Fibroblast of lung (primary cell): ENCODE measurements at regions not wholly inside any gene's neighbourhood (a gene's known extent, or its start where the extent isn't known, plus 50 kb on each side); places are given as distances from the start of the nearest gene placed in this dataset.

Experiments used
- DNase-seq, 2 donors: peaks; one replicate each; pipeline versions ENCODE4 v3.0.0 to v3.0.0-alpha.2; 2010; ENCODE audit warnings: low read depth in 2 of 2
- H2AFZ ChIP-seq: 2 replicates; pipeline ENCODE4 v1.5.1; 2012; ENCODE audit warnings: low read length, control low read depth, inconsistent platforms
- H3K27ac ChIP-seq: 2 replicates; pipeline ENCODE4 v1.5.1; 2011; ENCODE audit warnings: low read length, control low read depth; ENCODE audit not compliant: insufficient read depth
- H3K27me3 ChIP-seq: 2 replicates; pipeline ENCODE4 v1.5.1; 2011; ENCODE audit warnings: mild to moderate bottlenecking, low read length; ENCODE audit not compliant: control insufficient read depth, insufficient read depth
- H3K36me3 ChIP-seq: 2 replicates; pipeline ENCODE4 v1.5.1; 2011; ENCODE audit warnings: low read length; ENCODE audit not compliant: control insufficient read depth, insufficient read depth
- H3K4me1 ChIP-seq: 2 replicates; pipeline ENCODE4 v1.5.1; 2011; ENCODE audit warnings: low read length; ENCODE audit not compliant: control insufficient read depth, insufficient read depth; ENCODE audit errors: extremely low read depth
- H3K4me2 ChIP-seq: 2 replicates; pipeline ENCODE4 v1.5.1; 2011; ENCODE audit warnings: low read length, control low read depth; ENCODE audit not compliant: insufficient read depth; ENCODE audit errors: extremely low read depth
- H3K4me3 ChIP-seq, 4 experiments: fragments of 200-600 bp in 1 of 4; sonication (generic) in 1 of 4; replicated peaks in 1 of 4; 2 replicates each; pipeline ENCODE4 v1.5.1; 2011 to 2016; ENCODE audit warnings: low read length in 4 of 4, low read depth in 3 of 4, mild to moderate bottlenecking in 3 of 4, control low read depth in 2 of 4, inconsistent platforms in 1 of 4, mixed read lengths in 1 of 4; ENCODE audit not compliant: insufficient read depth in 1 of 4; ENCODE audit errors: control extremely low read depth in 1 of 4
- H3K79me2 ChIP-seq: 2 replicates; pipeline ENCODE4 v1.5.1; 2012; ENCODE audit warnings: mild to moderate bottlenecking, low read length, inconsistent platforms; ENCODE audit not compliant: control insufficient read depth, insufficient read depth
- H3K9ac ChIP-seq: 2 replicates; pipeline ENCODE4 v1.5.1; 2011; ENCODE audit warnings: mild to moderate bottlenecking, low read length, control low read depth; ENCODE audit not compliant: insufficient read depth
- H3K9me3 ChIP-seq: 2 replicates; pipeline ENCODE4 v1.5.1; 2012; ENCODE audit warnings: low read depth, low read length; ENCODE audit not compliant: control insufficient read depth, insufficient read depth
- H4K20me1 ChIP-seq: 2 replicates; pipeline ENCODE4 v1.5.1; 2011; ENCODE audit warnings: low read length; ENCODE audit not compliant: control insufficient read depth, insufficient read depth; ENCODE audit errors: extremely low read depth
- EZH2 ChIP-seq: IDR thresholded peaks from 2 replicates; pipeline ENCODE4 v1.5.1; 2012; ENCODE audit warnings: low read length, control low read depth, mild to moderate bottlenecking; ENCODE audit errors: missing control alignments
- TF ChIP-seq, protein P1 (sequence below), 2 donors: IDR thresholded peaks in 1 of 2; conservative IDR thresholded peaks in 1 of 2; 1 replicate in 1 of 2; 2 replicates in 1 of 2; pipeline ENCODE4 v1.5.1; 2011 to 2012; ENCODE audit warnings: low read length in 2 of 2, control low read depth in 1 of 2, inconsistent platforms in 1 of 2, low read depth in 1 of 2, mild to moderate bottlenecking in 1 of 2

DNA sequence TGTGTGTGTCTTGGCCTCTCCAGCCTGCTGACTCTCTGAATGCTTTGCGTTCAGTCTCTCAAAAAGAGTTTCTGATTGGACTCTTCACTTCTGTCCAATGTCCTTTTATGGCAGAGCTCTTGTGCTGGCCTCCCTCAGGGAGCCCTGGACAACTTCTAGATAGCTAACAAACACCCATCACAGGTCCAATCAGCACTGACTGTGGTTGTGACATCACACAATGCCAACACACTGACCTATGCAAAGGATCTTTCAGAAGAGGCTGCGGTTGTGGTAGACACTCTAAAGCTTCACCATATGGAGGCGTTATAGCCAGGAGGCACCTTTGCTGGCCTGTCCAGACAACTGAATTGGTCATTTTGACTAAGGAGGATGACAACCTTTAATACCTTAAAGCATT lies 53.8 kb upstream of the LSM6 start:
- no peak for DNase-seq
- Histone ChIP-seq H3K27me3 (no peaks in the 10 kb centered on the region), H3K4me2 (no peak overlapping the region), H3K27ac (no peak overlapping the region), H3K9ac (no peak overlapping the region), H3K36me3 (no peaks in the 10 kb centered on the region), H3K79me2 (no peaks in the 10 kb centered on the region), H4K20me1 (no peaks in the 10 kb centered on the region), H3K4me3 (no peak overlapping the region), H3K4me1 (no peaks in the 10 kb centered on the region), H2AFZ (no peak overlapping the region), H3K9me3 (no peaks in the 10 kb centered on the region)
- no peak for TF ChIP-seq EZH2
- TF ChIP-seq, protein P1, sequence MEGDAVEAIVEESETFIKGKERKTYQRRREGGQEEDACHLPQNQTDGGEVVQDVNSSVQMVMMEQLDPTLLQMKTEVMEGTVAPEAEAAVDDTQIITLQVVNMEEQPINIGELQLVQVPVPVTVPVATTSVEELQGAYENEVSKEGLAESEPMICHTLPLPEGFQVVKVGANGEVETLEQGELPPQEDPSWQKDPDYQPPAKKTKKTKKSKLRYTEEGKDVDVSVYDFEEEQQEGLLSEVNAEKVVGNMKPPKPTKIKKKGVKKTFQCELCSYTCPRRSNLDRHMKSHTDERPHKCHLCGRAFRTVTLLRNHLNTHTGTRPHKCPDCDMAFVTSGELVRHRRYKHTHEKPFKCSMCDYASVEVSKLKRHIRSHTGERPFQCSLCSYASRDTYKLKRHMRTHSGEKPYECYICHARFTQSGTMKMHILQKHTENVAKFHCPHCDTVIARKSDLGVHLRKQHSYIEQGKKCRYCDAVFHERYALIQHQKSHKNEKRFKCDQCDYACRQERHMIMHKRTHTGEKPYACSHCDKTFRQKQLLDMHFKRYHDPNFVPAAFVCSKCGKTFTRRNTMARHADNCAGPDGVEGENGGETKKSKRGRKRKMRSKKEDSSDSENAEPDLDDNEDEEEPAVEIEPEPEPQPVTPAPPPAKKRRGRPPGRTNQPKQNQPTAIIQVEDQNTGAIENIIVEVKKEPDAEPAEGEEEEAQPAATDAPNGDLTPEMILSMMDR (conservative IDR thresholded peaks at IDR 0.05 in 1 of 2, IDR thresholded peaks at IDR 0.05 in 1 of 2; ENCODE audit: low read depth in 1 of 2, low read length in 2 of 2), result no peak

DNA sequence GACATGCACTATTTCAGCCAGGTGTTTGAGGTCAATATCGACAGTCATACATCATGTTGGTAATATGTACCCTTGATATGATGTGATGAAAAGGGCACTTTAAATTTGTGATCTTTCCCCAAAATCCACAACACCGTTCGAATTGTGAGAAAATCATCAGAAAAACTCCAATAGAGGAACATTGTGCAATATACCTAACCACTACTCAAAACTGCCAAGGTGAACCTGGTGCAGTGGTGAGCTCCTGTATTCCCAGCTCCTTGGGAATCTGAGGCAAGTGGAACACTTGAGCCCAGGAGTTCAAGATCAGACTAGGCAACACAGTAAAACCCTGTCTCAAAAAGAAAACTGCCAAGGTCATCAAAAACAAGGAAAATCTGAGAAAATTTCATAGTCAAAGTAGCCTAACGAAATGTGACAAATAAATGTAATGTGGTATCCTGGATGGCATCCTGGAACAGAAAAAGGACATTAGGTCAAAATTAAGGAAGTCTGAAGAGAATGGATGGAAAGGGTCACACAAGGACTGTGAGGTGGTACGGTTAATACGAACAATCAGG lies 55.6 kb upstream of the LSM6 start:
- Histone ChIP-seq H4K20me1 (no peaks in the 10 kb centered on the region), H3K27me3 (no peaks in the 10 kb centered on the region), H3K4me1 (no peaks in the 10 kb centered on the region), H3K27ac (no peak overlapping the region), H3K4me2 (no peak overlapping the region), H2AFZ (no peak overlapping the region), H3K79me2 (no peaks in the 10 kb centered on the region), H3K4me3 (no peak overlapping the region), H3K9ac (no peak overlapping the region), H3K36me3 (no peaks in the 10 kb centered on the region), H3K9me3 (no peaks in the 10 kb centered on the region)
- TF ChIP-seq, protein P1 (conservative IDR thresholded peaks at IDR 0.05 in 1 of 2, IDR thresholded peaks at IDR 0.05 in 1 of 2; ENCODE audit: low read depth in 1 of 2, low read length in 2 of 2), result no peak
- no peak for TF ChIP-seq EZH2
- DNase-seq, result no peak

DNA sequence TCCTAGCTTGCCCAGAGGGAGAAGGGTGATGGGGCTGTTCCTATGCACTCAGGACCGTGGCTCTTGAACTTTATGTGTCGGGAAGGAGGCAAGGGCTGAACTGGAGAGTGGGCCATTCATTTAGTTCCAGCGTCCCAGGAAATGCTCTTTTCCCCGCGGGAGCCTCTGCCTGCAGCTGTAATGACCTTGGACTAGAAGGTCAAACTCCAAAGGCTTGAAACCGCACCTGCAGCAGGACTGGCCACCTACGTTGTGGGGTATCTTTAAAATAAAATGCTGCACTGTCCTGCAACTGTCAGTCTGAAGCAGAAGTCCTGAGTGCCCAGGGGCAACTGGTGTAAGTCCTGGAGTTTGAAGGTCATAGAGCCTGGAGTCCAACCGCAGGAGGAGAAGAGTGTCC lies 61.5 kb upstream of the LSM6 start:
- TF ChIP-seq, protein P1 (conservative IDR thresholded peaks at IDR 0.05 in 1 of 2, IDR thresholded peaks at IDR 0.05 in 1 of 2; ENCODE audit: low read depth in 1 of 2, low read length in 2 of 2), result no peak
- TF ChIP-seq EZH2, result no peak
- H3K4me2 ChIP-seq, result no peak overlapping the region
- DNase-seq, result no peak
- no peak overlapping the region for H3K4me3 ChIP-seq
- no peaks in the 10 kb centered on the region for H3K36me3 ChIP-seq
- H2AFZ ChIP-seq, result no peak overlapping the region
- H4K20me1 ChIP-seq, result no peaks in the 10 kb centered on the region
- H3K9ac ChIP-seq, result no peak overlapping the region
- H3K9me3 ChIP-seq, result no peaks in the 10 kb centered on the region
- no peaks in the 10 kb centered on the region for H3K79me2 ChIP-seq
- no peaks in the 10 kb centered on the region for H3K27me3 ChIP-seq
- H3K4me1 ChIP-seq, result no peaks in the 10 kb centered on the region
- no peak overlapping the region for H3K27ac ChIP-seq
